Jurkat, Clone E6-1 (cell line): ENCODE measurements at regions not wholly inside any gene's neighbourhood (a gene's known extent, or its start where the extent isn't known, plus 50 kb on each side); places are given as distances from the start of the nearest gene placed in this dataset.
A peak's percentile ranks its signal among the peaks of the same experiment; 100 is the strongest.
"Not testable (repeated sequence)": the region's sequence is repeated elsewhere in the genome, so short reads cannot be mapped to it uniquely, and the experiment has no call there.

ENCODE experiments used
- DNase-seq: peaks from one replicate; pipeline ENCODE4 v3.0.0-alpha.2; 2011; ENCODE audit warnings: low read depth, low spot score
- H3K4me3 ChIP-seq: 2 replicates; pipeline ENCODE4 v1.5.1; 2011; ENCODE audit warnings: mild to moderate bottlenecking, low read length, control low read depth, moderate library complexity

DNA sequence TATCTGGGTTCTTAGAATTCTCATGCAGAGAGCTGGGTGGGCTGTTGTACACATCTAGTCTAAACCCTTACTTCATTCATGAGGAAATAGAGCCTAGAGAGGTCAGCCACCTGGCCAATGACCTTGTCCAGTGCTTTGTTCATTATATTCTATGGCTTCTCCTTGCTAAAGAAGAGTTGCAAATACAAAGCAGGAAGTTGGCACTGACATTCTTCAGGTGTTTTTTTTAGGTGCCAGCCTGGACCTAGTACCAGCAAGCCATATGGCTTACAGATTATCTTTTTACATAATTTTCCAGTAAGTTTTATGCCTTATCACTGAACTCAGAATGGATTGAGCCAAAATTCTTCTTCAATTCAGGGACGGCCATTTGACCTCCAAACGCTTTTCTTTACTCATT, 54.7 kb upstream of the PGM2 start:
- H3K4me3 ChIP-seq: no peak overlapping the region
- no peak for DNase-seq

GRCh38 chr4:37770016-37770415, 56.5 kb upstream of the PGM2 start:
- DNase-seq: no peak
- no peak overlapping the region for H3K4me3 ChIP-seq

DNA sequence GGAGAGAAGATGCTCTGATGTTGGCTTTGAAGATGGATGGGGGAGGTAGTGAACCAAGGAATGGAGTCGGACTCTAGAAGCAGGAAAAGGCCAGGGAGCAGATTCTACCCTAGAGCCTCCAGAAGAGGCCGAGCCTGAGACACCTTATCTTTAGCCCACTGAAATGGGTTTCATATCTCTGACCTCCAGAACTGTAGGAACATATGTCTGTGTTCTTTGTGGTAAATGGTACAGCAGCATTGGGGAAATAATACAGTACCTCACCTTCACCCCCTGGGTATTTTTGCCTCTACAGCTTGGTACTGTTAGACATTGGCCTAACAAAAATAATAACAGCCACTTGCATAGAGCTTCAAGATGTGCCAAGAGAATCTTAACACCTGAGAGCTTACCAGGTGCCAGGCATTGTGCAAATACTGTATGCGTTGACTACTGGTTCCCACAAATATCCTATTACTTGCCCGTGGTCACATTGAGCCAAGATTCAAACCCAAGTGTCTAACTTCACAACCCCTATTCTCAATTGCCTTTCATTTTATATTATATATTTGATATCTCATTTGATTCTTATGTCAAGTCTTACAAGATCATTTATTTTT, 57.0 kb upstream of the PGM2 start:
- no peak for DNase-seq
- H3K4me3 ChIP-seq: no peak overlapping the region

GRCh38 chr4:37767546-37767945, 58.9 kb upstream of the PGM2 start:
- DNase-seq: no peak
- no peak overlapping the region for H3K4me3 ChIP-seq

DNA sequence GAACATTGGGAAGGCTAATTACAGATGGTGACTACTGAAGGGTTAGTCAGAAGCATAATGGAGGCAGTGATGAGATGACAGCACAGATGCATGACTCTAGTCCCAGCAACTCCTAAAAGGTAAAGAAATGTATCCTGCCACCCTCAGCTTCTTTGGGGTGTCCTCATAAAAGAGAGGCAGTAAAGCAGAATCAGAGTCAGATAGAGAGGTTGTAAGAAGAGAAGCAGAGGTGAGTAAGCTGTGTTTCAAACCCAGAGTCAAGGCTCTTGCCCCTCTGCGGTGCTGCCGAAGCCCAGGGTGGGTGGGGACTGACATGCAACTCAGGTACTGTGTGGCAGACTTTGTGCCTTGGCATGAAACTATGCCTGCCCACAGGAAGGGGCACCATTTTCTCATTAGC, 59.5 kb upstream of the PGM2 start:
- no peak for DNase-seq
- H3K4me3 ChIP-seq: no peak overlapping the region

- no peak for DNase-seq
Observed at GRCh38 chr4:37765741-37766140, 60.7 kb upstream of the PGM2 start.

DNA sequence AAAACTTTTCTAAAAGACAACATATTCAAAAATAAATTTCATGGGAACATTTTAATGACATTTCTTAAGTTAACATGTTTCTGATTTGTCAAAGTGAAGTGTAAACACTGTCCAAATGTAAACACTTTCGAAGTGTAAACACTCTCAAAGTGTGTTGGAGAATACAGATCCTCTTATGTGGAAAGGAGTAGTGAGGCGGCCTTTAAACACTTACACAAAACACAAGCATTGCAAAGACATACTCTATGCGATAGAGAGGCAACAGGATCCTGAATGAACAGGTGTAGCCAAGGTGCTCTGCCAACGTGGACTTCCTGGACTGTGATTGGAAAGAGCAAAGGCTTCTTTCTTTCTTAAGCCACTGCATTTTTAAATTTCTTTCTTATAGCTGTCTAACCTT, 62.7 kb upstream of the PGM2 start:
- no peak for DNase-seq
- no peak overlapping the region for H3K4me3 ChIP-seq

More at GRCh38 chr4:37765741-37766140, 60.7 kb upstream of the PGM2 start:
- H3K4me3 ChIP-seq: no peak overlapping the region

- no peak for DNase-seq
- no peak overlapping the region for H3K4me3 ChIP-seq
Observed at GRCh38 chr4:37762991-37763368, 63.5 kb upstream of the PGM2 start.

GRCh38 chr4:37762294-37762990, 64.0 kb upstream of the PGM2 start:
- peak; percentile 52 for DNase-seq
- no peak overlapping the region for H3K4me3 ChIP-seq

DNA sequence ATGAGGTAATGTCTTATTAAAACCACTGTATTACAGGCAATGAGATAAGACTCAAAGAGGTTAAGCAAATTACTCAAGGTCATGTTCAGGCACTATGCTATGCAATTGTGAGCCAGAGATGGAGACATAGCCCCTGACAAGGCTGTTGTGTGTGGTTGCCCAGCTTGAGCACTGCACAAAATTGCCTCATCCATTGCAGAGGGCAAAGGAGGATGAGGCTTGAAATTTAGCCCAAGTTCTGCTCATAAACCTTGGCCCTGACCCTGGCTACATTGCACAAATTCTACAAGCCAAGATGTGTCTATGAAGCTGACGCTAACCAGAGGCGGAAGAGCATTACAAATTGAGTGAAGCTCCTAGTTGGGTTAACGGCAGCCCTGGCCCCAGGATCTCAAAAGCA, 65.6 kb upstream of the PGM2 start:
- DNase-seq: no peak
- H3K4me3 ChIP-seq: no peak overlapping the region

GRCh38 chr4:37759833-37760232, 66.7 kb upstream of the PGM2 start:
- DNase-seq: no peak
- H3K4me3 ChIP-seq: no peak overlapping the region

DNA sequence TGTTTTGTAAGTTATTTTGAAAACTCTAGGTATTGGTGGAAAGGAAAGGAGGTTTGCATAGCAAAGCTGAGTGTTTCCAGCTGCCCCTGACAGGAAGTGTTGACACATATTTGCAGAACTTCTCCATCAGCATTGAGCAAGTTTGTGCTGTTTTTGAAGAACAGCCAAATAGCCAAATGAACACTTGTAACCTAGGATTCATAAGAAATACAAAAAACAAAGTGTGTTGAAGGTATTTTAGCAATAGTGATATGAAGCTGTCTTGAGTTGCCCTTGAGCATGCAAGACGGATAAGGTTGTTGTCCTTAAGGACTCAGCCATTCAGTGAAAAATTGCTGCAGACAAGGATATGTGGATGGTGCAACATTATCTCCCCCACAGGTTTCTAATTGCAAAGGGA, 68.3 kb upstream of the PGM2 start:
- no peak overlapping the region for H3K4me3 ChIP-seq
- no peak for DNase-seq

GRCh38 chr4:37757761-37758160, 68.7 kb upstream of the PGM2 start:
- no peak overlapping the region for H3K4me3 ChIP-seq
- DNase-seq: no peak

DNA sequence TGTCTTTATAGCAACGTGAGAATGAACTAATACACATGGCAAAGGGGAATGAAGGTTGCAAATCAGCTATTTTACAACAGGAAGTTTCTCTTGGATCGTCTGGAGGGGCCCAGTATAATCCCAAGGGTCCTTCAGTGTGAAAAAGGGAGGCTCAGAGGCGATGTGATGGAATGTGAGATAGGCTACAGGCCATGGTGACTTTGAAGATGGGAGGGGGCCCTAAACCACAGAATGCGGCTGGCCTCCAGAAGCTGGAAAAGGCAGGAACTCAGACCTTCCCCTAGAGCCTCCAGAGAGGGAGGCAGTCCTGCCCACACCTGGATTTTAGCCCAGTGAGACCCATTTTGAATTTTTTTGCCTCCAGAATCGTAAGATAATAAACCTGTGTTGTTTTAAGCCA, 69.4 kb upstream of the PGM2 start:
- no peak for DNase-seq
- H3K4me3 ChIP-seq: no peak overlapping the region

DNA sequence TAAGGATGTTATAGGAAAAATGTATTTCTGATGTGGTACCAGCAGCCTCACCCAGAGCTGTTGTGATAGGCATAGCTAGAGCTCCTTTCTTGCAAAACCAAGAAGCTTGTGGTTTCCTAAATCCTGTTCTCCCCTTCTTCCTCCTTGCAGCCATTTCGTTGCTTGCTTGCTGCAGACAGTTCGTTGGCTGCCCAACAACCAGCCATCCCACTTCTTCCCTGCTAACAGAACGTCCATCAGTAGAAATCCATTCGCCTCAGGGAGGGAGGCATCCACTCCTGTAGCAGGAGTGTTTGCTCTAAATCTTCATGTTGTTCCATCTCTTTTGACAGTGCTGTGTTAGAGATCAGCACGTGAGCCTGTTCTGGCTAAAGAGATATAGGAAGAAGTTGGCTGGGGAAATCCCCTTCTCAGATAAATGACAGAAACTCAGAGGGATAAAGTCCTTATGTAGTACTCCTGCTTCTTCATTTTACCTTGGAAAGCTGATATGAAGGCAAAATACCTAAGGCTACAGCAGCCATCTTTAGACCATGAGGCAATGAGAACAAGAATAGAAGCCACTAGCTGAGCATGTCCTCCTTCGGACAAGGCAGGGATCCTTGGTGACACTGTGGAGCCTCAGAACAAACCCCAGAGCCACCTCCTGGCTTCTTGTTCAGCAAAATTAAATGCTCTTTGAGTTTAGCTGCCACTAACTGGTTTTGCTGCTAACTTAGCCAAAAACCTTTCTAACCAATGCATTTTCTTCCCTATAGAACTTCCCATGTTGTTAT, 68.4 kb upstream of the RELL1 start:
- DNase-seq: peak; percentile 37
- H3K4me3 ChIP-seq: no peak overlapping the region; the same call in 1 of the 2 replicates

DNA sequence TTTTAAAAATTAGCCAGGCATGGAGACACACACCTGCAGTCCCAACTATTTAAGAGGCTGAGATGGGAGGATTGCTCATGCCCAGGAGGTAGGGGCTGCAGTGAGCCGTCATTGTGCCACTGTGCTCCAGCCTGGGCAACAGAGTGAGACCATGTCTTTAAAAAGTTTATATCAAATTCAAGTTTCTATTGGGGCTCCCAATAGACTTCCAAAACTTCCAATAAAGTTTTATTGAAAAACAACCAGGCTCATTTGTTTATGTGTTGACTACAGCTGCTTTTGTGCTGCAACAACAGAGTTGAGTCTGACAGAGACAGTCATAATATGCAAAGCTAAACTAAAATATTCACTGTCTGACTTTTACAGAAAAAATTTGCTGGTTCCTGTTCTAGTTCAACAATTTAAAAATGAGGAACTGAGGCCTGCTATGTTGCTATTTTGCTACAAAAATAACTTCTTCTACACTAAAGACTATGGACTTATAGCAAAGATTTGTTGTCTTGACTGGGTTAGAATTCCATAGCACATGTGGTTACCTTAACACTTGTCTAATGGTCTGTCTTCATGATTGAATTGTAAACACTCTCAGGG, 63.3 kb upstream of the RELL1 start:
- no peak for DNase-seq
- no peak overlapping the region for H3K4me3 ChIP-seq

DNA sequence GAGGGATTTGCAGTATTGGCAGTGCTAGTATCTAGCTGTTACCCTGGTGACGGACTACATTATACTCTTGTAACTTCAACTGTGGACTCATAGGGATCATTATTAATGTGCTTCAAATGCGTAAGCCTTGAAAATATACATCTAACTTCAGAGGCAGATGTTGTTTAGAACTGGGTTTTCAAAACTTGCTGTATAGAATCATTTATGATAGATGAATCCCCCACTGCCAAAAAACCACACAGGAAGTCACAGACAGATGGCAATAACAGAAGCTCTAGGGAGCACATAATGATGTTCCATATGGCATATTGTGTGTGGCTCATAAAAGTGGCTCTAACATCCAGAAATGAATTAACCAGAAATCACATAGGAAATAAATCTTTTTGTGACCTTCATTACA, 62.3 kb upstream of the RELL1 start:
- no peak overlapping the region for H3K4me3 ChIP-seq
- peak; percentile 93 for DNase-seq

DNA sequence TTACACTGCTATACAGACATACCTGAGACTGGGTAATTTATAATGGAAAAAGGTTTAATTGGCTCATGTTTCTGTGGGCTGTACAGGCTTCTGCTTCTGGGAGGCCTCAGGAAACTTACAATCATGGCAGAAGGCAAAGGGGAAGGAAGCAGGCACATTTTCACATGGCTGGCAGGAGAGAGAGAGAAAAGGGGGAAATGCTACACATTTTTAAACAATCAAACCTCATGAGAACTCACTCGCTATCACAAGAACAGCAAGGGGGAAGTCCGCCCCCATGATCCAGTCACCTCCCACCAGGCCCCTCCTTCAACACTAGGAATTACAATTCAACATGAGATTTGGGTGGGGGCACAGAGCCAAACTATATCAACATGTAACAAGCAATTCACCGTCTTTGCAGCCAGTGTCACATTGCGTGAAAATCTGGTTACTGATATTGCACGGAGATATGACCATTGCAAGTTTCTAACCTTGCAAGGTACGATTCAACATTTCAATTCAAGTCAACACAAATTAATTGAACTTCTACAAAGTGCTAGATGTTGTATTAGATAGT, 61.7 kb upstream of the RELL1 start:
- DNase-seq: no peak
- no peak overlapping the region for H3K4me3 ChIP-seq

GRCh38 chr4:37746852-37747251, 60.7 kb upstream of the RELL1 start:
- not testable (repeated sequence) for DNase-seq, H3K4me3 ChIP-seq

GRCh38 chr4:37745946-37746345, 59.8 kb upstream of the RELL1 start:
- no peak overlapping the region for H3K4me3 ChIP-seq
- DNase-seq: no peak
